ENCODE measurements at regions not wholly inside any gene's neighbourhood (a gene's known extent, or its start where the extent isn't known, plus 50 kb on each side); places are given as distances from the start of the nearest gene placed in this dataset.

GRCh38 chr16:79535130-79535529 lies 65.4 kb downstream of the MAF start:
- TF ChIP-seq CTCF (IDR thresholded peaks at IDR 0.05) (no peak), POLR2A (IDR thresholded peaks at IDR 0.05) (no peak)
